ENCODE measurements at regions not wholly inside any gene's neighbourhood (a gene's known extent, or its start where the extent isn't known, plus 50 kb on each side); places are given as distances from the start of the nearest gene placed in this dataset.

DNA sequence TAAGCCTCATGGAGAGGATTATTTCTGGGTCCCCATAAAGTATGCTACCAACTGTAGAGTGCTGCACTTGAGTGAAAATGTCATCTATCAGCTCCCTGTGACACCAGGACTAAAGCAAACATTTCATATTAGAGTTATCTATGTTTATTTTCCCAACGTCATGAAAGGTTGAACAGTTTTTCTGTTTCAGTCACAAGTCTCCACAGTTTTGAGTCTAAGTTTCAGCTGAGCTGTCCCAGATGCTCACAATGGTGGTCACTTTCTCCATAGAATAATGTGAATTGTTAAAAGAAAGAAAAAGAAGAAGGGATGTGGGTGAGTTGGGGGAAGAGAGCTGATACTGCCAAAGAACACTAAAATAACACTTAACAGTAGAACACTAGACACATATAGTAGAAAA is 126.3 kb upstream of the C9orf72 start:
- DNase-seq (ENCODE audit: low read depth, low spot score): no peak
- no peaks in the 10 kb centered on the region for H3K36me3 ChIP-seq (ENCODE audit: control insufficient read depth, insufficient read depth, low read length)
- BruUV-seq (replicated peaks): no TSS peak
- no peak for TF ChIP-seq SIN3A (IDR thresholded peaks at IDR 0.05; ENCODE audit: borderline replicate concordance, insufficient read depth, low read depth, low read length)
- TF ChIP-seq TCF7L2 (IDR thresholded peaks at IDR 0.05; ENCODE audit: low read depth, low read length): no peak
- TF ChIP-seq, protein P1, sequence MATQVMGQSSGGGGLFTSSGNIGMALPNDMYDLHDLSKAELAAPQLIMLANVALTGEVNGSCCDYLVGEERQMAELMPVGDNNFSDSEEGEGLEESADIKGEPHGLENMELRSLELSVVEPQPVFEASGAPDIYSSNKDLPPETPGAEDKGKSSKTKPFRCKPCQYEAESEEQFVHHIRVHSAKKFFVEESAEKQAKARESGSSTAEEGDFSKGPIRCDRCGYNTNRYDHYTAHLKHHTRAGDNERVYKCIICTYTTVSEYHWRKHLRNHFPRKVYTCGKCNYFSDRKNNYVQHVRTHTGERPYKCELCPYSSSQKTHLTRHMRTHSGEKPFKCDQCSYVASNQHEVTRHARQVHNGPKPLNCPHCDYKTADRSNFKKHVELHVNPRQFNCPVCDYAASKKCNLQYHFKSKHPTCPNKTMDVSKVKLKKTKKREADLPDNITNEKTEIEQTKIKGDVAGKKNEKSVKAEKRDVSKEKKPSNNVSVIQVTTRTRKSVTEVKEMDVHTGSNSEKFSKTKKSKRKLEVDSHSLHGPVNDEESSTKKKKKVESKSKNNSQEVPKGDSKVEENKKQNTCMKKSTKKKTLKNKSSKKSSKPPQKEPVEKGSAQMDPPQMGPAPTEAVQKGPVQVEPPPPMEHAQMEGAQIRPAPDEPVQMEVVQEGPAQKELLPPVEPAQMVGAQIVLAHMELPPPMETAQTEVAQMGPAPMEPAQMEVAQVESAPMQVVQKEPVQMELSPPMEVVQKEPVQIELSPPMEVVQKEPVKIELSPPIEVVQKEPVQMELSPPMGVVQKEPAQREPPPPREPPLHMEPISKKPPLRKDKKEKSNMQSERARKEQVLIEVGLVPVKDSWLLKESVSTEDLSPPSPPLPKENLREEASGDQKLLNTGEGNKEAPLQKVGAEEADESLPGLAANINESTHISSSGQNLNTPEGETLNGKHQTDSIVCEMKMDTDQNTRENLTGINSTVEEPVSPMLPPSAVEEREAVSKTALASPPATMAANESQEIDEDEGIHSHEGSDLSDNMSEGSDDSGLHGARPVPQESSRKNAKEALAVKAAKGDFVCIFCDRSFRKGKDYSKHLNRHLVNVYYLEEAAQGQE (IDR thresholded peaks at IDR 0.05; ENCODE audit: insufficient read depth in 1 of 2, low read depth in 2 of 2, low read length in 1 of 2): no peak
- no peak for TF ChIP-seq POLR2AphosphoS5 (IDR thresholded peaks at IDR 0.05; ENCODE audit: low read depth, low read length)
- TF ChIP-seq, protein P2, sequence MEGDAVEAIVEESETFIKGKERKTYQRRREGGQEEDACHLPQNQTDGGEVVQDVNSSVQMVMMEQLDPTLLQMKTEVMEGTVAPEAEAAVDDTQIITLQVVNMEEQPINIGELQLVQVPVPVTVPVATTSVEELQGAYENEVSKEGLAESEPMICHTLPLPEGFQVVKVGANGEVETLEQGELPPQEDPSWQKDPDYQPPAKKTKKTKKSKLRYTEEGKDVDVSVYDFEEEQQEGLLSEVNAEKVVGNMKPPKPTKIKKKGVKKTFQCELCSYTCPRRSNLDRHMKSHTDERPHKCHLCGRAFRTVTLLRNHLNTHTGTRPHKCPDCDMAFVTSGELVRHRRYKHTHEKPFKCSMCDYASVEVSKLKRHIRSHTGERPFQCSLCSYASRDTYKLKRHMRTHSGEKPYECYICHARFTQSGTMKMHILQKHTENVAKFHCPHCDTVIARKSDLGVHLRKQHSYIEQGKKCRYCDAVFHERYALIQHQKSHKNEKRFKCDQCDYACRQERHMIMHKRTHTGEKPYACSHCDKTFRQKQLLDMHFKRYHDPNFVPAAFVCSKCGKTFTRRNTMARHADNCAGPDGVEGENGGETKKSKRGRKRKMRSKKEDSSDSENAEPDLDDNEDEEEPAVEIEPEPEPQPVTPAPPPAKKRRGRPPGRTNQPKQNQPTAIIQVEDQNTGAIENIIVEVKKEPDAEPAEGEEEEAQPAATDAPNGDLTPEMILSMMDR (IDR thresholded peaks at IDR 0.05): no peak
- no peak for ATAC-seq
- H3K9me3 ChIP-seq (ENCODE audit: control insufficient read depth, insufficient read depth, low read depth, low read length): no peaks in the 10 kb centered on the region
- no peak overlapping the region for H3K27ac ChIP-seq (ENCODE audit: low read length)
- no peak overlapping the region for H3K4me3 ChIP-seq (ENCODE audit: low read depth in 2 of 2, low read length in 2 of 2)
- ChIA-PET POLR2A (no interaction called here), CTCF (interaction anchor here (0.6 kb wide), 1 partner anchor 19 kb away, joined by 3 read pairs; no protein-coding TSS in a partner anchor)
- intact Hi-C loops (cut with micrococcal nuclease; ENCODE audit: unreplicated experiment): no loop called here
- in situ Hi-C loops (cut with HindIII; ENCODE audit: low pct_unique_long_range_greater_than_20kb, low sequenced_read_pairs): no loop called here
- no peaks in the 10 kb centered on the region for H3K27me3 ChIP-seq (ENCODE audit: control insufficient read depth, insufficient read depth, low read length)
- no peaks in the 10 kb centered on the region for H3K4me1 ChIP-seq (ENCODE audit: control insufficient read depth, insufficient read depth, low read length)

DNA sequence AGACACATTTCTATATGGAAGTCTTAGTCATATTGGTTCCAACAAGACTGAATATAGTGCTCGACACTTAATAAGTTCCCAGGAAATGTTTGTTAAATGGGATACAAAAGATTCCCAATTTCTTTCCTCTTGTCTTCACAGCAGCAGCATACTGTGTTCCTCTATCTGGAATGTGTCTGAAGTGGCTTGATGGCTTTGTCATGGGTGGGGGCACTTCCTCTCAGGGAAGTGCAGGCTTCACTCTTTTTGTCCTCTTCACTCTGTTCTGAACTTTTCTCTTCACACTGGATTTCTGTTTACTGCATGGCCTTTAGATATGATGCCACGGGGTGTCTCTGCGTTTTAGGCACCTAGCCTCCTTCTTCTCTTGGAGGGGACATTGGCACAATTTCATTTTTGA is 127.7 kb upstream of the C9orf72 start:
- ChIA-PET POLR2A (no interaction called here), CTCF (no interaction called here)
- H3K27me3 ChIP-seq (ENCODE audit: control insufficient read depth, insufficient read depth, low read length): no peaks in the 10 kb centered on the region
- H3K36me3 ChIP-seq (ENCODE audit: control insufficient read depth, insufficient read depth, low read length): no peaks in the 10 kb centered on the region
- H3K9me3 ChIP-seq (ENCODE audit: control insufficient read depth, insufficient read depth, low read depth, low read length): no peaks in the 10 kb centered on the region
- no peak for ATAC-seq
- H3K27ac ChIP-seq (ENCODE audit: low read length): no peak overlapping the region
- H3K4me1 ChIP-seq (ENCODE audit: control insufficient read depth, insufficient read depth, low read length): no peaks in the 10 kb centered on the region
- no TSS peak for BruUV-seq (replicated peaks)
- TF ChIP-seq, protein P1 (IDR thresholded peaks at IDR 0.05; ENCODE audit: insufficient read depth in 1 of 2, low read depth in 2 of 2, low read length in 1 of 2): no peak
- TF ChIP-seq, protein P2 (IDR thresholded peaks at IDR 0.05): no peak
- no peak for TF ChIP-seq SIN3A (IDR thresholded peaks at IDR 0.05; ENCODE audit: borderline replicate concordance, insufficient read depth, low read depth, low read length)
- TF ChIP-seq POLR2AphosphoS5 (IDR thresholded peaks at IDR 0.05; ENCODE audit: low read depth, low read length): no peak
- no peak for TF ChIP-seq TCF7L2 (IDR thresholded peaks at IDR 0.05; ENCODE audit: low read depth, low read length)
- in situ Hi-C loops (cut with HindIII; ENCODE audit: low pct_unique_long_range_greater_than_20kb, low sequenced_read_pairs) (no loop called here), intact Hi-C loops (cut with micrococcal nuclease; ENCODE audit: unreplicated experiment) (no loop called here)
- no peak for DNase-seq (ENCODE audit: low read depth, low spot score)
- H3K4me3 ChIP-seq (ENCODE audit: low read depth in 2 of 2, low read length in 2 of 2): no peak overlapping the region
